ENCODE measurements at regions not wholly inside any gene's neighbourhood (a gene's known extent, or its start where the extent isn't known, plus 50 kb on each side); places are given as distances from the start of the nearest gene placed in this dataset.

DNA sequence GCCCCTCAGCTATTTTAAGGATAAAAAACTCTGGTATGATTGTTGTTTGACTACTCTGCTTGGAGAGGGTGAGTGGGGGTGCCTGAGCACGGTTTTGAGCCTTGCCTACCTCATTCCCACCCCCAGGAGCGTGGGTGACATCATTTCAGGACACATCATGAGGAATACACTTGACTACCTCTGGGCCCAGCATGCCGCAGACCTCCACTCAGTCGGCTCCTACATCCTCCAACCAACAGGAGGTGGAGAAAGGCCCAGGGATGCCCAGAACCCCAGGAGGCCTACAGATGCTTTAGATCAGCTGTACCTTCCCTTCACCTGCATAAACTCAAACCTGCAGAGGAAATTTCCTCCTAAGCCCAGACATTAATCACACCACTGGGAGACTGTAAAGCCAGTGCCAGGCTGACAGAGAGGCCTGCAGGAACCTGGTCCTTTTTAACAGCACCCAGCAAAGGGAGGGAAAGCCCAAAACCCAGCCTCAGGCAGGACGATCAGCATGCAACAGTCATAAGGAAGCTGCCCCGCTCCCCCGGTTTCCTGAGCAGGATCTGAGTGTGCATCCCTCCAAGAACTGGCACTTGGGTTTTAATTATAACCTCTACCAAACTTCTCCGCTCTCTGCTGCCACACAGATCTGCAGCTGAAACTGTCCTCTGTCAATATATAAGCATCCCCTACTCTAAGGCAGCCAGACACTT is 61.7 kb upstream of the ZNRF2 start:
- TF ChIP-seq, protein P1, sequence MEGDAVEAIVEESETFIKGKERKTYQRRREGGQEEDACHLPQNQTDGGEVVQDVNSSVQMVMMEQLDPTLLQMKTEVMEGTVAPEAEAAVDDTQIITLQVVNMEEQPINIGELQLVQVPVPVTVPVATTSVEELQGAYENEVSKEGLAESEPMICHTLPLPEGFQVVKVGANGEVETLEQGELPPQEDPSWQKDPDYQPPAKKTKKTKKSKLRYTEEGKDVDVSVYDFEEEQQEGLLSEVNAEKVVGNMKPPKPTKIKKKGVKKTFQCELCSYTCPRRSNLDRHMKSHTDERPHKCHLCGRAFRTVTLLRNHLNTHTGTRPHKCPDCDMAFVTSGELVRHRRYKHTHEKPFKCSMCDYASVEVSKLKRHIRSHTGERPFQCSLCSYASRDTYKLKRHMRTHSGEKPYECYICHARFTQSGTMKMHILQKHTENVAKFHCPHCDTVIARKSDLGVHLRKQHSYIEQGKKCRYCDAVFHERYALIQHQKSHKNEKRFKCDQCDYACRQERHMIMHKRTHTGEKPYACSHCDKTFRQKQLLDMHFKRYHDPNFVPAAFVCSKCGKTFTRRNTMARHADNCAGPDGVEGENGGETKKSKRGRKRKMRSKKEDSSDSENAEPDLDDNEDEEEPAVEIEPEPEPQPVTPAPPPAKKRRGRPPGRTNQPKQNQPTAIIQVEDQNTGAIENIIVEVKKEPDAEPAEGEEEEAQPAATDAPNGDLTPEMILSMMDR (IDR thresholded peaks at IDR 0.05), result no peak
- TF ChIP-seq EZH2 (IDR thresholded peaks at IDR 0.05; ENCODE audit: borderline replicate concordance, insufficient read depth, low read depth, low read length, poor library complexity, severe bottlenecking), result no peak
